ENCODE measurements at regions not wholly inside any gene's neighbourhood (a gene's known extent, or its start where the extent isn't known, plus 50 kb on each side); places are given as distances from the start of the nearest gene placed in this dataset.

DNA sequence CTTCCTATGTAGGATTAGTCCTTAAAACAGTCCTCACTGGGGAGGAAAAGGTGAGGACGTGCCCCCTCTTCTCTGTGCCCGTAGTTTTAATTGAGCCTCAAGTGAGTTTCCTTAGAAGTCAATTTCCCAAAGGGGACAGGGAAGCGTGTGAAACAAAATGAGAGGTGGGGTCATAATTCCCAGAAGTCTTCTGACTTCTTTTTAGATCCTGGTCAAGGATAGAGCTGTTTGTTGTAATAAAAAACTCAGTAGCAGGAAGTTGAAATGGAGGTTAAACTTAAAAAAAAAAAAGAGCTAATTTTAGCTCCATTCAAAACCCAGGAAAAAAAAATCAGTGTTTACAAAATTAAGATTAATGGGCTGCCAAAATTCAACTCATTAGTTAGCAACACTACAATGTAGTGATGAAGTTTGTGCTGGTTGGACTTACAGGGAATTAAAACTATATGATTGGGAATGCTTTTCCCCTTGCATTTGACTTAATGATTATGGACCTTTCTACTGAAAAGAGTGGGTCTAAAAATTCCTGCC is 158.3 kb upstream of the MEF2C start:
- TF ChIP-seq POLR2A (IDR thresholded peaks at IDR 0.05), result no peak
- TF ChIP-seq, protein P1, sequence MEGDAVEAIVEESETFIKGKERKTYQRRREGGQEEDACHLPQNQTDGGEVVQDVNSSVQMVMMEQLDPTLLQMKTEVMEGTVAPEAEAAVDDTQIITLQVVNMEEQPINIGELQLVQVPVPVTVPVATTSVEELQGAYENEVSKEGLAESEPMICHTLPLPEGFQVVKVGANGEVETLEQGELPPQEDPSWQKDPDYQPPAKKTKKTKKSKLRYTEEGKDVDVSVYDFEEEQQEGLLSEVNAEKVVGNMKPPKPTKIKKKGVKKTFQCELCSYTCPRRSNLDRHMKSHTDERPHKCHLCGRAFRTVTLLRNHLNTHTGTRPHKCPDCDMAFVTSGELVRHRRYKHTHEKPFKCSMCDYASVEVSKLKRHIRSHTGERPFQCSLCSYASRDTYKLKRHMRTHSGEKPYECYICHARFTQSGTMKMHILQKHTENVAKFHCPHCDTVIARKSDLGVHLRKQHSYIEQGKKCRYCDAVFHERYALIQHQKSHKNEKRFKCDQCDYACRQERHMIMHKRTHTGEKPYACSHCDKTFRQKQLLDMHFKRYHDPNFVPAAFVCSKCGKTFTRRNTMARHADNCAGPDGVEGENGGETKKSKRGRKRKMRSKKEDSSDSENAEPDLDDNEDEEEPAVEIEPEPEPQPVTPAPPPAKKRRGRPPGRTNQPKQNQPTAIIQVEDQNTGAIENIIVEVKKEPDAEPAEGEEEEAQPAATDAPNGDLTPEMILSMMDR (IDR thresholded peaks at IDR 0.05), result no peak
